Transverse colon (tissue), 4 donors: ENCODE measurements at regions not wholly inside any gene's neighbourhood (a gene's known extent, or its start where the extent isn't known, plus 50 kb on each side); places are given as distances from the start of the nearest gene placed in this dataset.

Experiments used
- DNase-seq: peaks from one replicate; pipeline ENCODE4 v3.0.0-alpha.2; 2019
- H3K27ac ChIP-seq, 4 donors: fragments of 200-600 bp; sonication (generic); 2 replicates each; pipeline ENCODE4 v1.5.1; 2016 to 2018; ENCODE audit warnings: inconsistent platforms in 4 of 4
- H3K27me3 ChIP-seq: fragments of 200-600 bp; sonication (generic); 2 replicates; pipeline ENCODE4 v1.5.1; 2017; ENCODE audit warnings: inconsistent platforms
- H3K36me3 ChIP-seq, 4 donors: fragments of 200-600 bp; sonication (generic); 2 replicates each; pipeline ENCODE4 v1.5.1; 2017 to 2019; ENCODE audit warnings: inconsistent platforms in 4 of 4
- H3K4me1 ChIP-seq, 4 donors: fragments of 200-600 bp; sonication (generic); 2 replicates each; pipeline ENCODE4 v1.5.1; 2017 to 2020; ENCODE audit warnings: inconsistent platforms in 4 of 4
- H3K4me3 ChIP-seq, 4 donors: fragments of 200-600 bp; sonication (generic); 1 replicate in 1 of 4; 2 replicates in 3 of 4; pipeline versions ENCODE4 v1.5.1 to v1.6.1; 2017 to 2019; ENCODE audit warnings: inconsistent platforms in 4 of 4
- H3K9me3 ChIP-seq, 2 donors: fragments of 200-600 bp; sonication (generic); 2 replicates each; pipeline ENCODE4 v1.5.1; 2017 to 2019; ENCODE audit warnings: inconsistent platforms in 2 of 2
- EP300 ChIP-seq: sonication (generic); formaldehyde crosslinking; IDR thresholded peaks from one replicate; pipeline ENCODE4 v1.6.1; 2017; ENCODE audit warnings: antibody characterized with exemption, low read depth
- POLR2A ChIP-seq: fragments of 450-650 bp; IDR thresholded peaks from one replicate; pipeline ENCODE4 v1.6.1; 2016; ENCODE audit warnings: antibody characterized with exemption, mild to moderate bottlenecking, moderate library complexity
- POLR2AphosphoS5 ChIP-seq, 3 donors: sonication (generic); formaldehyde crosslinking; IDR thresholded peaks; one replicate each; pipeline ENCODE4 v1.6.1; 2016; ENCODE audit warnings: antibody characterized with exemption in 3 of 3
- WGBS, 2 donors: methylation state at CpG; one replicate each; pipeline ENCODE4 v1.1.5; 2018; ENCODE audit warnings: low coverage in 1 of 2; 5-methylcytosine and 5-hydroxymethylcytosine counted together
- in situ Hi-C, 4 donors: fragments of 200-750 bp; cut with MboI; loops; one replicate each; pipeline versions ENCODE4 v1.15.0 to v1.15.1; 2017; ENCODE audit warnings: low sequenced_read_pairs in 3 of 4, low pct_ligation_motif_present in 1 of 4, low pct_unique_long_range_greater_than_20kb in 1 of 4
- intact Hi-C: fragments of 100-400 bp; cut with DNase I; formaldehyde crosslinking; loops from one replicate; pipeline ENCODE4 v1.15.1; 2023; ENCODE audit warnings: low total_unique reads
- TF ChIP-seq, protein P1 (sequence below), 5 experiments: fragments of 200-600 bp in 3 of 5; fragments of 450-650 bp in 2 of 5; sonication (generic) in 3 of 5; IDR thresholded peaks; 1 replicate in 2 of 5; 2 replicates in 3 of 5; pipeline ENCODE4 v1.5.1; 2016 to 2017; ENCODE audit warnings: antibody characterized with exemption in 5 of 5, inconsistent platforms in 3 of 5, mild to moderate bottlenecking in 2 of 5, moderate library complexity in 1 of 5

- in situ Hi-C loops = no loop called here
- DNase-seq = no peak
- no peak for TF ChIP-seq POLR2AphosphoS5 (IDR thresholded peaks at IDR 0.05)
- no peak for TF ChIP-seq POLR2A
- TF ChIP-seq EP300 = no peak
- TF ChIP-seq, protein P1, sequence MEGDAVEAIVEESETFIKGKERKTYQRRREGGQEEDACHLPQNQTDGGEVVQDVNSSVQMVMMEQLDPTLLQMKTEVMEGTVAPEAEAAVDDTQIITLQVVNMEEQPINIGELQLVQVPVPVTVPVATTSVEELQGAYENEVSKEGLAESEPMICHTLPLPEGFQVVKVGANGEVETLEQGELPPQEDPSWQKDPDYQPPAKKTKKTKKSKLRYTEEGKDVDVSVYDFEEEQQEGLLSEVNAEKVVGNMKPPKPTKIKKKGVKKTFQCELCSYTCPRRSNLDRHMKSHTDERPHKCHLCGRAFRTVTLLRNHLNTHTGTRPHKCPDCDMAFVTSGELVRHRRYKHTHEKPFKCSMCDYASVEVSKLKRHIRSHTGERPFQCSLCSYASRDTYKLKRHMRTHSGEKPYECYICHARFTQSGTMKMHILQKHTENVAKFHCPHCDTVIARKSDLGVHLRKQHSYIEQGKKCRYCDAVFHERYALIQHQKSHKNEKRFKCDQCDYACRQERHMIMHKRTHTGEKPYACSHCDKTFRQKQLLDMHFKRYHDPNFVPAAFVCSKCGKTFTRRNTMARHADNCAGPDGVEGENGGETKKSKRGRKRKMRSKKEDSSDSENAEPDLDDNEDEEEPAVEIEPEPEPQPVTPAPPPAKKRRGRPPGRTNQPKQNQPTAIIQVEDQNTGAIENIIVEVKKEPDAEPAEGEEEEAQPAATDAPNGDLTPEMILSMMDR (IDR thresholded peaks at IDR 0.05) = no peak
- H3K4me3 ChIP-seq = no peak overlapping the region
- WGBS, 2 donors = 58 to 73% methylated on average over 2 to 4 of the region's 4 CpGs
- no peak overlapping the region for H3K27ac ChIP-seq
- H3K27me3 ChIP-seq = no peaks in the 10 kb centered on the region
- intact Hi-C loops = no loop called here
- H3K4me1 ChIP-seq = no peaks in the 10 kb centered on the region
- no peaks in the 10 kb centered on the region for H3K9me3 ChIP-seq
- H3K36me3 ChIP-seq = no peaks in the 10 kb centered on the region
Measured at GRCh38 chr2:117199511-117199910, 615.0 kb upstream of the DDX18 start.

DNA sequence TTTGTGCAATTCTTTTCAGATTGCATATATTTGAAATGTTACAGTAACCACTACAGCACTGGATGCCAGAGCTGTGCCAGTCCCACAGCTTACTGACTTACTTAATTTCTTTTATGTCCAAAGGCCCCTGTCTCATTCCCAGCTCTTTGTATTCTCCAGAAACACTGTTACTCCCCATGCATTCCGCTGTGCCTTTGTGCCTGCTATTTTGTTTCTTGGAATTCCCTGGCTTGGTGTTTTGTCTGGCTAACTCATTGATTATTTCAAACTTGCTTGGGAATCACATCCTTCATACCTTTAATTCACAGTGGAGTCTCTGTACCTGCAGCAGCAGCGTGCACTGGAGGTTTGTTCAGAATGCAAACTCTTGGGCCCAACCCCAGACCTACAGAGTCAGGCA lies 601.9 kb upstream of the DDX18 start:
- TF ChIP-seq POLR2AphosphoS5 (IDR thresholded peaks at IDR 0.05) (no peak), POLR2A (no peak), EP300 (no peak)
- TF ChIP-seq, protein P1 (IDR thresholded peaks at IDR 0.05) = no peak
- no peaks in the 10 kb centered on the region for H3K9me3 ChIP-seq
- in situ Hi-C loops = no loop called here
- no peak overlapping the region for H3K4me3 ChIP-seq
- no peaks in the 10 kb centered on the region for H3K4me1 ChIP-seq
- 72 to 76% methylated on average over 2 of the region's 2 CpGs for WGBS, 2 donors
- H3K27me3 ChIP-seq = no peaks in the 10 kb centered on the region
- no peak for DNase-seq
- intact Hi-C loops = no loop called here
- H3K27ac ChIP-seq = no peak overlapping the region
- no peaks in the 10 kb centered on the region for H3K36me3 ChIP-seq

GRCh38 chr2:117217145-117217544 lies 597.3 kb upstream of the DDX18 start:
- Histone ChIP-seq H3K27me3 (no peaks in the 10 kb centered on the region), H3K9me3 (no peaks in the 10 kb centered on the region), H3K4me3 (no peak overlapping the region), H3K4me1 (no peaks in the 10 kb centered on the region), H3K27ac (no peak overlapping the region), H3K36me3 (no peaks in the 10 kb centered on the region)
- 95 to 97% methylated on average over 14 to 16 of the region's 16 CpGs for WGBS, 2 donors
- TF ChIP-seq POLR2A (no peak), POLR2AphosphoS5 (IDR thresholded peaks at IDR 0.05) (no peak), EP300 (no peak)
- TF ChIP-seq, protein P1 (IDR thresholded peaks at IDR 0.05) = no peak
- no peak for DNase-seq
- intact Hi-C loops = no loop called here
- in situ Hi-C loops = no loop called here

- intact Hi-C loops = no loop called here
- Histone ChIP-seq H3K36me3 (no peaks in the 10 kb centered on the region), H3K9me3 (no peaks in the 10 kb centered on the region), H3K27ac (no peak overlapping the region), H3K4me1 (no peaks in the 10 kb centered on the region), H3K27me3 (no peaks in the 10 kb centered on the region), H3K4me3 (no peak overlapping the region)
- 80 to 88% methylated on average over 1 of the region's 1 CpG for WGBS, 2 donors
- DNase-seq = no peak
- TF ChIP-seq, protein P1 (IDR thresholded peaks at IDR 0.05) = no peak
- TF ChIP-seq POLR2A = no peak
- TF ChIP-seq POLR2AphosphoS5 (IDR thresholded peaks at IDR 0.05) = no peak
- no peak for TF ChIP-seq EP300
- in situ Hi-C loops = no loop called here
Measured at GRCh38 chr2:117222809-117223208, 591.7 kb upstream of the DDX18 start.
